ENCODE measurements at regions not wholly inside any gene's neighbourhood (a gene's known extent, or its start where the extent isn't known, plus 50 kb on each side); places are given as distances from the start of the nearest gene placed in this dataset.

DNA sequence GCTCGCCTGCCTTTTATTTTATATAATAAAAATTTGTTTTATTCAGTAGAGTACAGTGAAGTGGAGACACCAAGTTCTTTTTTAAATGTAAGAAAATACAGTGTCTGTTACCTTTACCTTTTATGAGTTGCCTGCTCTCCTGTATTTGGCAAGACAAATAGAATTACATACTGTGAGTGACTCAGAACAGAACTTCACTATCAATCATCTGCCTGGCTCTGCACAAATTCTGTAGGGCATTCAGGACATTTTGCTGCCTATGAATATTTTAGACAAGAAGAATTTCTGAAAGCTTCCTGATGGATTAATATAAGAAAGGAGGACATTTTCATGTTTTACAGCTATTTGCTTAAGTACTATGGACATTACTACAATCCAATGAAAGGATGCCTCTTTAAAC, 135.4 kb upstream of the PHF14 start:
- DNase-seq = peak; percentile 14

DNA sequence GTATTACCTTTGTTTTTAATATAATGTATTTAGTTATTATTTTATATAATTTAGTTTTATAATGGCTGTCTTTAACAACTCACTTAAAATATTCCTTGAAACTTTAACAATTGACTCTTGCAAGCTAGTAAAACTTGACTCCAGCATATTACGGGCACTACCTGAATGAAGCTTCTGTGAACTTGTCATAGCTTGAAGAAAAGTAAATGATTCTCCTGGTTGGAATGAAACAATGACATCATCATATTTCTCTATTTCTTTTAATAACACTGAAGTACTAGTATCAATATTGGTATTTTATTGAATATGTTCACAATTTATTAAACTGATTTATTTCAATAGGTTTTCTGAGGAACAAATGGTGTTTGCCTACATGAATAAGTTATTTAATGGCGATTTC, 128.4 kb upstream of the PHF14 start:
- no peak for DNase-seq

DNA sequence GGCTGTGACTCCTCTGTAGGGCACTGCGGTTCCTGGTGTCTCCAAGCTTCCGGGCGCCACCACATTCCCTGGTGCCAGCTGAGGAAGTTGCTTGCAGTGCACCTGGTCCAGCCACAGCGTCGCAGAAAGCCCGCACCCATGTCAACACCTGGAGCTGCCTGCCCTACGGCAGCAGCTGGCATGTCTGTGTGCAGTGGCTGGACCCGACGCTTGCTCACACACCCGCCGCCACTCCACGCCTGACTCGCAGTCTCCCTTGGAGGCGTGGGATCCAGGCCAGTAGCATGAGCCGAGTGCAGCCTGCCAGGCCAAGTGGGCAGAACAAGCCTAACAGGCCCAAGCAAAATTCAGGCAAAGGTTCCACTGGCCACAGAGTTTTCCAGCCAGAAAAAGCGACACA, 118.1 kb upstream of the PHF14 start:
- DNase-seq = no peak

DNA sequence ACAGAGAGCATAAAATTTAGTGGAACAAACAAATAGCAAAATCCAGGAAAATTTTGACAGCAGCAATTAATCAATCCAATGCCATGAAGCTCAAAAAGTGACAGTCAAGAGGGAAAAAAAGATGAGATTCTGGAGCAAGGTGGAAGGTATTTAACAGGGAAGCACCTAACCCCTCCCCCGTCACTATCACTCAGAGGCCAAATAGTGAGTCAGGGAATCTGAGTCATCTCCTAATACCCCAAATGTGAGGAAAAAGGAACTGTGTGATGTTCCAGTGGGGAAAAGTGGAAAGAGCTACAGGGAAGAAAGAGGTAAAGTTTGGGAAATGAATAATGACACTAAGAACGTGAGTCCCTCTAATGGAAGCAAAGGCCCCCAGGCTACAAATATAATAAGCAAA, 113.2 kb upstream of the PHF14 start:
- DNase-seq = no peak

DNA sequence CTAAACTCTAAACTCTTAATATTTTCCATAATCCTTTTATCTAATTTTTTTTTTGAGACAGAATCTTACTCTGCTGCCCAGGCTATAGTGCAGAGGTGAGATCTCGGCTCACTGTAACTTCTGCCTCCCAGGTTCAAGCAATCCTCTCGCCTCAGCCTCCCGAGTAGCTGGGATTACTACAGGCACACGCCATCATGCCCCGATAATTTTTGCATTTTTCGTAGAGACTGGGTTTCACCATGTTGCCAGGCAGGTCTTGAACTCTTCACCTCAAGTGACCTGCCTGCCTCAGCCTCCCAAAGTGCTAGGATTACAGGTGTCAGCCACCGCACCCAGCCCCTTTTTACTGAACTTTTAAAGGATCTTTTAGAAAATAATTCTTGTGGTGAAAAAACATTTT, 110.2 kb upstream of the PHF14 start:
- DNase-seq = no peak

DNA sequence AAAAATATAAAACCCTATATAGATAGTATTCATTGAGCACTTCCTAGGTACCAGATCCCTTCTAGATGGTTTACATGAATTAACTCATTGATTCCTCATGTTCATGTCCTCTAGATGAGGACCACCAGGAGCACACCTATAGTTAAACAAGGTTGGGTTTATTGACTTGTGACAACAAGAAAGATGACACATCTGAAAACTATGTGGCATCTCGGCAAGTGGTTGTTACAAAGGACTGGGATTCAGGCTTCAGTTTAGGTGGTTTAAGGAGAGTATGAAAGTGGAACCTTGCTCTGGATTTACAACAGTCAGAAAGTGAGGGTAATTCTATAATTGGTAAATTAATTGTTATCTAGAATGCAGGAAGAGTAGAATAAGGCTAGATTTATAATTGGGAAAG, 99.0 kb upstream of the PHF14 start:
- DNase-seq = no peak

DNA sequence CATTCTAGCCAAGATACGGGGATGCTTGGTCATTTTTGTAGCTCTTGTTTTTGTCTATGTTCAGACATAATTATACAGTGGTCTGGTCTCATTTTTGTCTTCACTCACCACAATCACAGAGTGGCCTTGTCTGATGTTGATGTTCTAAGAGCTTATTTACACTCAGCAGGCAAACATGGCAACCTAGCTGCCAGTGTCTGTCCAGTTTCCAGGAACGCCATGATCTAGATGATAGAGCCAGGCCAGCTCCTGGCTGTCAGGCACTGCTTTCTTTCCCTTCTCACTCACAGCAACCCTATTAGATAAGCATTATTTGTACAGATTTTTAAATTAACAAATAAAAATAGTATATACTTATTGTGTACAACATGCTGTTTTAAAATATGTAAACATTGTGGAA, 98.6 kb upstream of the PHF14 start:
- no peak for DNase-seq

DNA sequence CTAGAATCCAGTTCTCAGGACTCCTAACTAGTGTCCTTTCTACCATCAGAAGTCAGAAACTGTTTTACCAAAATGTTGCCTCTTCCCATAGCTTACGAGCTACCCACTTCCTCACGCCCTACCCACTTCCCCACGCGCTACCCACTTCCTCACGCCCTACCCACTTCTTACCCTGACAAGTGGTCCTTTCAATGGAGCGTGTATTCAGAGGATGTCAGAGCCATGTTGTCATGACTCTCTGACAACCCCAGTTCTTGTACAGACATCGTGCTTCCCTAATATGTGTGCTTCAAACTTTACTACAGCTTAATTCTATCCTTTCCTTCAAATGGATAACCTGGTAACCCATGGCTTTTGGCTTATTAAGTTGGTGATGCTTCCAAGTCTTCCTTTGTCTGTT, 84.8 kb upstream of the PHF14 start:
- DNase-seq = peak; percentile 2

DNA sequence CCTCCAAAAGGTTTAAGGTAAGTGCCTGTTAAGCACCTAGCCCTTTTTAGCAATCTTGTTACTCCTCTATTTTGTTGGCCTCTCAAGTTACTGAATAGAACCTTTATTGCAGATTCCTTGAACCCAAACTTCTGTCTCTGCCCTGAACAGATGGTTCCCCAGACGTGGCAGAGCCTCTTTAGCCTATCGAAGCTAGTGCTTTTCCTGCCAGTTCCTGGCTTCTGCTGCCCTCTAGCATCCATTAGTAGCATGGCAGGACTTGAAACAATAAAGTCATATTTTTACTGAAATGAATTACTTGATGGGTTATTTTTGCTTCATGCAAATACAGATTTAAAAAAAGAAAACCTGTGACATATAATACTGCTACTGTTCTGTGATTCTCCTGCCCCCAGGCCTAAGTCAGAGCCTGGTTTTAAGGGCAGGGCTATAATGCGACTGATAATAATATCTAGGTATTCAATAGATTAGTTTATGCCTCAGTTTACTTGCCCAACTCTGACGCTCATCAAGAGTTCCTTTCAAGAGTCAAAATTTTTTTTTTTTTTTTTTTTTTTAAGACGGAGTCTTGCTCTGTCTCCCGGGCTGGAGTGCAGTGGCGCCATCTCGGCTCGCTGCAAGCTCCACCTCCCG, 84.3 kb upstream of the PHF14 start:
- DNase-seq = peak; percentile 61

DNA sequence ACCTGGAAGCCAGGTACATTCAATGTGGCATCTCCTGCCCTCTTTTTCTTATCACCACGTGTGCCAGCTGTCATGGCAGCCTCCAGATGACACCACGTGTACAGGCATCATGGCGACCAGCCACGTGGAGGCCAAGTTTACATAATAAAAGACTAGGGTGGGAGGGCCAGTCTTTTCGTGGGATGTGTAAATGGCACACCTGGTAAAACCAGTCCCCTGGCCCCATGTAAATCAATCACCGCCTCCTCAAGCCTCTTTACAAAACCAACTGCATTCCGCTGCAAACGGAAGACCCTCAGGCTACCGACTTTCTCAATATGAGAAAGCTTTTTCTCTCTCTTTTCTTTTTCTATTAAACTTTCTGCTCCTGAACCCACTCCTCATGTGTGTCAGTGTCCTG, 65.1 kb upstream of the PHF14 start:
- DNase-seq = no peak

DNA sequence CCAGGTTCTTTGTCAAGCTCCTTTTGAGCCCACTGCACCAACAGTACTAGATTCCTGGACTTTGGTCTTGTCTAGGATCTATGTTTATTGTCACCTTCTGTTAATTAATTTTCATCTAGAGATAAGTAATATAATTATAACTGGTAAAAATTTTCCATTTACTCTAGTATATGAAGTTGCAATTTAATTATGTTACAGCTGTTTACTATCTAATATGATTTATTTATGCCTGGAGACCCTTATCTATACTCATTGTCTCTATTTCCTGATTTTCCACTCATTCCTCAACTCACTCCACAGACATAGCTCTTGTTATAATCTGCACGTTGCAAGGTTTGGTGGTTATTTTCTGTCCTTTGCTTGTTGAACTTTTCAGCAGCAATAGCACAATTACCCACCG, 63.2 kb upstream of the PHF14 start:
- no peak for DNase-seq

DNA sequence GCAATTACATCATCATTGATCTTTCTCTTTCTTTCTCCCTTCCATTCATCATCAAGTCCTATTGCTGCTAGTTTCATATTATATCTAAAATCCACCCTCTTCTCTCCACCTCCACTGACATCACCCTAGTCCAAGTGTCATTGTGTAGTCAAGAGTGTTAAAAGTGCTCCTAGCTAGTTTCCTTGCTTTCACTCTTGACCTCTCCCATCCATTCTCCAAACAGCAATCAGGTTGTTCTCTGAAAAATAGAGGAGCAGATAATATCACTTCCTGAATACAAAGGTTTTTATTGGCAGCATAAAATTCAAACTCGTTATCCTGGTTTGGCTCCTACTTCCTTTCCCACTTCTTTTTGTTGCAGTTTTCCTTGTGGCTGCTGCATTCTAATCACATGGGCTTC, 61.6 kb upstream of the PHF14 start:
- DNase-seq = no peak

DNA sequence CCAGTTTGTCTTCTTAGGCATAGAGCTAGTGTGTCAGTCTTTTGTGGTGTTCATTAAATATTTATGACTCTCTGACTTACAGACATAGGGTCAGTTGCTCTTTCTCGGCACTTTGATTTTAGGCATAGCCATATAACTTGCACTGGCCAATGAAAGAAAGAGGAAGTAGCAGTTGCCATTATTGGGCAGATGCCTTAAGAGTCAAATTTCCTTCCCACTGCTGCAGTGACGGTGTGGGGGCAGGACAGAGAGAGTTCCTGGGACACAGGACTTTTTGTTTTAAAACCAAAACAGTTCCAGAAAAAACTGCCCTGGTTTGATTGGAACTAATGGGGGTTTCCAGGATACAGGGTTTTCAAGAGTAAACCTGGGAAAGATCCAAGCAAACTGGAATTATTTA, 60.2 kb upstream of the PHF14 start:
- no peak for DNase-seq

DNA sequence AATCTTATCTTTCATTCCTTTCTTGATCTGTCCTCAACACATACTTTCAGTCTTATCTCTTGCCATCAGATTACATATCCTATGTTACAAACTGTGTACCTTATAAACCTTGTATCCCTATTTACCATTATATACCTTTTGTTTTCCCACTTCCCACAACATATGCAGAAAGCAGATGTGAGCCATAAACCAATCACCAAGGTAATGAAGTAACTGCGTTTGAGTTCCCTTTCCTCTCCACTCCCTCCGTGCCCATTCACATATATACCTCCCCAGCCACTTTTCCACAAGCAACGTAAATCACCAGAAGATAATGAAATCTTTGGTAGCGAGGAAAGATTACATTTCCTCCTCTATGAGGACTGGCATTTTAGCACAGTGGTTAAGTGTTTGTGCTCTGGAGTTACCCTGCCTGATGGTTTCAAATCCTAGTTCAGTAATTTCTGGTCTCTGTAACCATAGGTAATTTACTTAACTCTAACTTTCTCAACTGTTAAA, 55.5 kb upstream of the PHF14 start:
- DNase-seq = no peak

DNA sequence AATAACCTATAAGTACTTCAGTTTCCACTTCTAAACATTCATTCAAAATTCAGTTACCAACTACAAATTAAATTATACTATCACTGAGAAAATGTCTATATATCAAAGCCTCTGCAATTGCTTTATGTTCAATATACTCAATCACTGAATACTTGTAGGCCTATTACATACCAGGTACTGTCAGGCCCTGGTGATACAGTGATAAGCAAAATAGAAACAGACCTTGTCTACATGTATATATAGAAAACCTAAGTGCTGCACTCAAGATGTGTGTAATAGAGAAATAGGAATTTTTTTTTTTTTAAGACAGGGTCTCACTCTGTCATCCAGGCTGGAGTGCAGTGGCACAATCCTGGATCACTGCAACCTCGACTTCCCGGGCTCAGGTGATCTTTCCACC, 53.7 kb upstream of the PHF14 start:
- no peak for DNase-seq

Measured in activated CD4-positive, alpha-beta T cell treated with anti-CD3 and anti-CD28 coated beads, Interleukin-2, Interleukin-6, amounts not matched to agents 100 ng/mL and 50 ng/mL, durations not matched to agents 16 hours and 8 hours (primary cell).